ENCODE measurements at regions not wholly inside any gene's neighbourhood (a gene's known extent, or its start where the extent isn't known, plus 50 kb on each side); places are given as distances from the start of the nearest gene placed in this dataset.

- WGBS (ENCODE audit: insufficient coverage, low coverage, low lambda C conversion rate, missing lambda C conversion rate) = 76% methylated on average over 5 of the region's 5 CpGs
- H3K27me3 ChIP-seq = no peaks in the 10 kb centered on the region
Observed at GRCh38 chr7:25512061-25512687, 283.9 kb upstream of the NPVF start.

GRCh38 chr7:25515633-25516275, 287.5 kb upstream of the NPVF start:
- Histone ChIP-seq H3K27me3 (no peaks in the 10 kb centered on the region), H3K4me1 (no peaks in the 10 kb centered on the region), H3K9me3 (no peaks in the 10 kb centered on the region), H3K4me3 (no peak overlapping the region), H3K36me3 (no peaks in the 10 kb centered on the region), H3K27ac (no peak overlapping the region)
- intact Hi-C loops (cut with DNase I) = no loop called here
- TF ChIP-seq POLR2A (IDR thresholded peaks at IDR 0.05) (no peak), CTCF (IDR thresholded peaks at IDR 0.05) (no peak)
- WGBS (ENCODE audit: insufficient coverage, low coverage, low lambda C conversion rate, missing lambda C conversion rate) = 78% methylated on average over 1 of the region's 1 CpG
- DNase-seq = no peak
- ATAC-seq = no peak

More at GRCh38 chr7:25512061-25512687, 283.9 kb upstream of the NPVF start:
- DNase-seq (no peak), ATAC-seq (no peak)
- peaks cover 0 to 4% (median 0%) of the 10 kb centered on the region in 4 donors for H3K9me3 ChIP-seq
- H3K4me3 ChIP-seq = no peak overlapping the region
- no peaks in the 10 kb centered on the region for H3K4me1 ChIP-seq
- H3K27ac ChIP-seq = no peak overlapping the region
- intact Hi-C loops (cut with DNase I) = no loop called here
- H3K36me3 ChIP-seq = no peaks in the 10 kb centered on the region
- no peak for TF ChIP-seq POLR2A (IDR thresholded peaks at IDR 0.05)
- TF ChIP-seq CTCF (IDR thresholded peaks at IDR 0.05) = no peak

- no peaks in the 10 kb centered on the region for H3K27me3 ChIP-seq
- no peak overlapping the region for H3K27ac ChIP-seq
- WGBS (ENCODE audit: insufficient coverage, low coverage, low lambda C conversion rate, missing lambda C conversion rate) = no CpG with 5 or more reads among the region's 2 CpGs
- DNase-seq = no peak
- H3K4me1 ChIP-seq = no peaks in the 10 kb centered on the region
- H3K4me3 ChIP-seq = no peak overlapping the region
- no peaks in the 10 kb centered on the region for H3K9me3 ChIP-seq
- no peak for ATAC-seq
- intact Hi-C loops (cut with DNase I) = no loop called here
- no peaks in the 10 kb centered on the region for H3K36me3 ChIP-seq
- TF ChIP-seq CTCF (IDR thresholded peaks at IDR 0.05) = no peak
- TF ChIP-seq POLR2A (IDR thresholded peaks at IDR 0.05) = no peak
Observed at GRCh38 chr7:25517906-25518305, 289.6 kb upstream of the NPVF start.

- H3K36me3 ChIP-seq = no peaks in the 10 kb centered on the region
- DNase-seq = no peak
- ATAC-seq = no peak
- H3K4me3 ChIP-seq = no peak overlapping the region
- H3K4me1 ChIP-seq = no peaks in the 10 kb centered on the region
- intact Hi-C loops (cut with DNase I) = no loop called here
- TF ChIP-seq CTCF (IDR thresholded peaks at IDR 0.05) = no peak
- no peak for TF ChIP-seq POLR2A (IDR thresholded peaks at IDR 0.05)
- H3K27ac ChIP-seq = no peak overlapping the region
- 64% methylated on average over 5 of the region's 5 CpGs for WGBS (ENCODE audit: insufficient coverage, low coverage, low lambda C conversion rate, missing lambda C conversion rate)
- no peaks in the 10 kb centered on the region for H3K27me3 ChIP-seq
- H3K9me3 ChIP-seq = no peaks in the 10 kb centered on the region
Observed at GRCh38 chr7:25520017-25520416, 291.7 kb upstream of the NPVF start.
